Limb (tissue), 2 donors: ENCODE measurements at regions not wholly inside any gene's neighbourhood (a gene's known extent, or its start where the extent isn't known, plus 50 kb on each side); places are given as distances from the start of the nearest gene placed in this dataset.
"Not testable (repeated sequence)": the region's sequence is repeated elsewhere in the genome, so short reads cannot be mapped to it uniquely, and the experiment has no call there.

Source experiments
- DNase-seq, 2 donors: peaks; one replicate each; pipeline ENCODE4 v3.0.0-alpha.2; 2016; ENCODE audit errors: extremely low spot score in 2 of 2

DNA sequence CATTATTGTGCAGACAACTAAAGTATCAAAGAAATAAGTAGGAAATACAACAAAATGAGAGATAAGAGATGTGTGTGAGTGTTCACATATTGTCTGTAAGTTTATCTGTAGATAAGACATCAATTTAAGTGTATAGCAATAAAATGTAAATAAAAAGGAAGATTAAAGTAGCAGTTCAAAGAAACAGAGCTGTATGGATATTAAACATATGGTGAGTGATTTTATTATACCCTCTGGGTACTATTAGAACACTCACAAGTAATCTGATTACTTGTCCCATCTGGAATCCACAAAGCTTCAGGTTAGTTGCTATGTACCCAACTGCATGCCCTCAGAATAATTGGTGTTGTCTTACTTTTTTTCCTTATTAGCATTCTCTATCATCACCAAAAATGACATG lies 747.9 kb upstream of the ADGRL3 start:
- no peak for DNase-seq

DNA sequence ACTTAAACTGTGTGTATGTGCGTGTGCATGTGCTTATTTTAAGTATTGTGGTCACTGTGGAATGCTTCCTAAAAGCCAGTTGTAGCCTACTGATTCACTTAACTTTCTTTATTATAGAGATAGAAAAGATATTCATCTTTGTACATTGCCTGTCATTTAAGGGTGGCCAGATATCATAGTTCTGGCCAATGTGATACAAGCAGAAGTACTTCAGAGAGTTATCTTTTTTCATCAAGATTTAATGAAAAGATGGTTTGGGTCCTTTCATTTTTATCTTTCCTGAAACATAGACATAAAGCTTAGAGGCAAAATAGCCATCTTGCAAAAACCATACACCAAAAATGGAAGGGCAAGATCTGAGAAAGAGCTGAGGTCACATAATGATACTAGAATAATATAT lies 744.7 kb upstream of the ADGRL3 start:
- no peak for DNase-seq

- no peak for DNase-seq
These were observed 738.6 kb upstream of the ADGRL3 start for GRCh38 chr4:60461551-60461950.

GRCh38 chr4:60463857-60464502 lies 736.1 kb upstream of the ADGRL3 start:
- no peak for DNase-seq

DNA sequence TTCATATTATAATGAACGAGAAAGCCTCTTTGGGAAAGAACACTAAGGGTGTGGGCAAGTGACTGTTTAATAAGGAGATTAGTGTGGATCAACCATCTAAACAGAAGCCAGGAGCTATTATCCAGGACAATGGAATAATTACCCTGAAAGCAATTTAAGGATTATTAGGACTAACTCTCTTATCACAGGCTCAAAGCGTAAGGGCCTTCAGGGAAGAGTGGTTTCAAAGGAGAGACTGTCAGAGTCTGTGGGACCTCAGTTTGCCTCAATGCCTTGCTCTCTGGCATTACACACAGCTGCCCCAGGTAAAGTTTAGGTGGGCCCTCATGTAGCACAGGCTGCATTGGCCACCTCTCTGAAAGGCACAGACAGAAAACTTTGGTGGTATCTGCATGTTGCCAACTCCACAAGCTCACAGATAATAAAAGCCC lies 717.2 kb upstream of the ADGRL3 start:
- no peak for DNase-seq

DNA sequence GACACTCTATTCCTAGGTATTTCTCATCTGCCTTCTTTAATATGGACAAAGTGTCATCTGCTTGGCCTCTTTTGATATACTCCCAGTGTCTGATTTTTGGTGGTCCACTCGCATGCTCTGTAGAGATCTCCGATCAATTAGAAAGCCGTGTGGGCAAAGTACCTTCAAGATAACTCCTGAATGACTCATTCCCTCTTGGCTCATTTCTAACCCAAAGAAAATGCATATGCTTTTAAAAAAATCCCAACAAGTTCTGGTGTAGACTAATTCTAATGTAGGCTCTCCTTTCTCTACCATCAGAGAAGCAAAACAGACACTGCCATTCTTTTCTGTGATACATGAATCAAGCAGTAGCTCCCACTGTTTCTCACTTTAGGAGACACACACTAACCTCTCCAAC lies 714.9 kb upstream of the ADGRL3 start:
- no peak for DNase-seq

DNA sequence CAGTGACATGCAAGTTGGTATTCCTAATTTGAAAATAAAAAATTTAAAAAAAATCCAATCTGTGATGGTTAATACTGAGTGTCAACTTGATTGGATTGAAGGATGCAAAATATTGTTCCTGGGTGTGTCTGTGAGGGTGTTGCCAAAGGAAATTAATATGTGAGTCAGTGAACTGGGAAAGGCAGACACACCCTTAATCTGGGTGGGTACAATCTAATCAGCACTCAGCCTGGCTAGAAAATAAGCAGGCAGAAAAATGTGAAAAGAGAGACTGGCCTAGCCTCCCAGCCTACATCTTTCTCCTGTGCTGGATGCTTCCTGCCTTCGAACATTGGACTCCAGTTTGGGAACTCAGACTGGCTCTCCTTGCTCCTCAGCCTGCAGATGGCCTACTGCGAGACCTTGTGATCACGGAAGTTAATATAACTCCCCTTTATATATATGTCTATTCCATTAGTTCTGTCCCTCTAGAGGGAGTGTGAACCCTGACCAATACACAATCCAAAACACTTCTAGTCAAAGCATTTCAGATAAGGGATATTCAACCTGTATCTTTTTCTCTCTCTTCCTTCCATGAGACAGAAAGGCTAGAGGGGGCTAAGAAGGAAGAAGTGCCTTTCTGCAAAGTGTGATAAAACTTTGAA lies 712.9 kb upstream of the ADGRL3 start:
- not testable (repeated sequence) for DNase-seq

DNA sequence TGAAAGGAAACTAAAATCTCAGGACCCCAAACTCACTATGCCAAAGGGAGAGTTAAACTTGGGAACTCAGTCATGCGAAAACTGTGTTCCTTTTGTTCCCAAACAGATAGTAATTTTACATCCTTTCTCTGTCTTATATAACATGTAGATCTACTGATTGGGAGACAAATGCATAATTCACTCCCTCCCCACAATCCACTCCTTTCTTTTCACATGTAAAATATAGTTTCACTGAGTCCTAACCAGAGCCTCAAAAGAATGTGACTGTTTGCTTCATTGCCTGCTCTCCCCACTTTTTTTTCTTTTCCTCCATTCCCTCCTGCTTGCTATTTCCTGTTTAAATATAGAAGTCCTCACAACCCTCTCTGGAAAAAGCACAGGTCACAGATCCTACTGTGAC lies 699.3 kb upstream of the ADGRL3 start:
- DNase-seq: no peak

- no peak for DNase-seq
These were observed 697.4 kb upstream of the ADGRL3 start for GRCh38 chr4:60502733-60503132.

- DNase-seq: no peak
These were observed 694.1 kb upstream of the ADGRL3 start for GRCh38 chr4:60506061-60506460.

- peak in 1 of 2 donors; percentile 8 for DNase-seq
These were observed 677.9 kb upstream of the ADGRL3 start for GRCh38 chr4:60522265-60522664.

- no peak for DNase-seq
These were observed 668.2 kb upstream of the ADGRL3 start for GRCh38 chr4:60531776-60532379.

GRCh38 chr4:60544981-60545380 lies 655.1 kb upstream of the ADGRL3 start:
- DNase-seq: peak in 1 of 2 donors; percentile 3

DNA sequence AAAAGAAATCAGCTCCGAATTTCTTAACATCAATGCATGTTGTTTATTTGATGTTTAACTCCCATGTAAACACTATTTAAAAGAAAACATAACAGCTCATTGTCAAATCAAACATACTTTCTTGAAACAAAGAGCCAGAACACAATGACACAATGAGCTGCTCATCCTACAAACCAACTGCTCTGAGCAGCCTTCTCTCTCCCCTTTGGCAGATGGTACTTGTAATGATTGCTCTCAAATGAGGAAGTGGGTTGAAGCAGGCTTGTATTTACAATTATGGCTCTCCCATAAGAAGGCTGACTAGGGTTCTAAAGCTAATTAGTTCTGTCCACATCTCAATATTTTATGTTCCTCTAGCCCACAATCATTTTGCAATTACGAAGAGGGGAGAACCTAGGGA lies 637.8 kb upstream of the ADGRL3 start:
- DNase-seq: no peak

DNA sequence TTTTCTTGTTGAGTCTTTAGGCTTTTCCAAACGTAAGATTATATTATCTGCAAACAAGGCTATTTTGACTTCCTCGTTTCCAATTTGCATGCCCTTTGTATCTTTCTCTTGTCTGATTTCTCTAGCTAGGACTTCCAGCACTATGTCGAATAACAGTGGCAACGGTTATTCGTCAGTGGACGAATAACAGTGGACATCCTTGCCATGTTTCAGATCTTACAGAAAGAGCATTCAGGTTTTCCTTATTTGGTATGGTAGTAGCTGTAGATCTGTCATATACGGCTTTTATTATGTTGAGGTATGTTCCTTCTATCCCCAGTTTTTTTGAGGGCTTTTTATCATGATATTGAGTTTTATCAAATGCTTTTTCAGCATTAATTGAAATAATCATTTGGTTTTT lies 634.6 kb upstream of the ADGRL3 start:
- DNase-seq: no peak

GRCh38 chr4:60575336-60575735 lies 624.8 kb upstream of the ADGRL3 start:
- no peak for DNase-seq

DNA sequence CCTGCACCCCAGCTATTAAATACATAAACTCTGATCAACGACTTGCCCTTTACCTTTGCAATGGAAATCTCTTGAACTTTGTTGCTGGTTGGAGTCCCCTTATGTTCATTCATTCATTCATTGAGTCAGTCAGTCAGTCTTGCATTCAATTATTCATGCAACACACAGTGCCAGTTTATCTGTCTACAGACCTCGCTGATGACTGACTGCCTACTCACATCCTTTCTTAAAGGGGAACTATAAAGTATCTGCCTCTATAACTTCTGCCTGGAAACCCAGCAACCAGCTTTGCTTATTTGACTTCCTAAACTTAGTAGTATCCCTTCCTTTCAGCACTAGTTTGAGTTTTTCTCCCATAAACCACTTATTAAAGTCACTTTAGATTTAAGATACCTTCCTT lies 620.8 kb upstream of the ADGRL3 start:
- DNase-seq: no peak

GRCh38 chr4:60581919-60582536 lies 618.1 kb upstream of the ADGRL3 start:
- no peak for DNase-seq

DNA sequence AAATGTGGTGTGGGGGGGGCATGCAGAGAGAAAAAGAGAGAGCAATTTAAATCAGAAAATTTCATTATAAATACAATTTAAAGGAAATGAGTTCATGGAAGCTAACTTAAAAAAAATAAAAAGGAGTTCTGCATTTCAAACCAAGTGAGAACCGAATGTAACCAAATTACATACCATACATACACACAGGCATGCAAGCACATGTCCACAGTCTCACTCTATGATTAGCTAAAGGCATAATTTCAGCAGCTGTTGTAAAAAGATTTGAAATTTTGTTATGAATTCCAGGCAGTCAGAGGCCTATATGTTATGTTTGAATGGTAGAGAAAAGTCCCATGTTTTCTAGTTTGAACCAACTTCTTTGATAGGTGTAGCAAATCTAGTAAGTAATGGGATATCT lies 611.6 kb upstream of the ADGRL3 start:
- DNase-seq: no peak

GRCh38 chr4:60589425-60589824 lies 610.7 kb upstream of the ADGRL3 start:
- no peak for DNase-seq

GRCh38 chr4:60590116-60590515 lies 610.0 kb upstream of the ADGRL3 start:
- DNase-seq: no peak

DNA sequence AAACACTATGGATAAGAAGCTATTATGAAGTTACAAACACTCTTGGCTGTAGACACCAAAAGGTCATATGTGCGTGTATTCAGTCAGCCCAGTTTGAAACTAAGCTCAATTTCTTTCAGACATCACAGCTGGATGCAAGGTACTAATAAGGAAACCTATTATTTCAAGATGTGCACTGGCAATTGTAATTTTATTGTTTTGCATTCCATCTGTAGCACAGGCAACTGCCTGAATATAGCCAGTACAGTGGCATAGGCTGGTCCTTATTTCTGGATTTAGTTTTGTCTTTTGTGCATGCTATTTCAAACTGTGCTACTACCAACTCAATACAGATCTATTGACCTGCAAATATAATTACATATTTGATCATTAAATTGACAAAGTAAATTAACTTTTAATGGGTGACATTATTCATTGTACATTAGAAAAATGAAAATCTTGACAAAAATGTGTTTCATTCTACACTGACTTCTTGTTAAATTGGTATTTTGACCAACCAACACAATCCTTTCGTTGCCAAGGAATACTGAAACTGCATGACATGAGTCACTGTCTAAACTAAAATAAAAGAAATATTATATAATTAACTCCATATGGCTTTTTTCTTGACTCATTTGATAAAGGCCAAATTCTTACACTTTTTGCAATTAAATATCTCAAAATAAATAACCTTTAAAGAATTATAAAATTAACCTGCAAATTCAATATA lies 594.3 kb upstream of the ADGRL3 start:
- no peak for DNase-seq
